Activated B cell treated with CpG ODN at 0.5 μM for 24 hours (primary cell): ENCODE measurements at regions not wholly inside any gene's neighbourhood (a gene's known extent, or its start where the extent isn't known, plus 50 kb on each side); places are given as distances from the start of the nearest gene placed in this dataset.

ENCODE experiments used
- ATAC-seq: fragments of 200-7000 bp; cut with Tn5 transposase; one replicate; pipeline ENCODE4 v1.10.0; 2021; ENCODE audit warnings: low read depth, mild to moderate bottlenecking, moderate library complexity
- CTCF ChIA-PET: fragments of 350-600 bp; sonication (Branson Sonifier 250); formaldehyde crosslinking; loops from one replicate; lab custom pipeline; 2021; ENCODE audit warnings: antibody characterized with exemption; lab: Charles Lee
- POLR2A ChIA-PET: fragments of 350-600 bp; sonication (Branson Sonifier 250); formaldehyde crosslinking; loops from one replicate; lab custom pipeline; 2021; ENCODE audit warnings: antibody characterized with exemption; lab: Charles Lee
- DNase-seq: peaks from one replicate; pipeline ENCODE4 v3.0.0; 2022
- H3K27ac Mint-ChIP-seq: one replicate; pipeline ENCODE4 v1.8.0; 2020; ENCODE audit warnings: mixed read lengths
- H3K27me3 Mint-ChIP-seq: one replicate; pipeline ENCODE4 v1.8.0; 2021; ENCODE audit warnings: mixed read lengths
- H3K36me3 Mint-ChIP-seq: one replicate; pipeline ENCODE4 v1.8.0; 2021; ENCODE audit warnings: low read depth, mixed read lengths
- H3K4me1 Mint-ChIP-seq: one replicate; pipeline ENCODE4 v1.8.0; 2021; ENCODE audit warnings: mixed read lengths
- H3K4me3 Mint-ChIP-seq: one replicate; pipeline ENCODE4 v1.8.0; 2020; ENCODE audit warnings: mild to moderate bottlenecking, mixed read lengths
- H3K9me3 Mint-ChIP-seq: one replicate; pipeline ENCODE4 v1.8.0; 2020; ENCODE audit warnings: mixed read lengths
- intact Hi-C: fragments of 100-400 bp; cut with micrococcal nuclease; formaldehyde crosslinking; loops from one replicate; pipeline ENCODE4 v1.15.1; 2024
- TF ChIP-seq, protein P1 (sequence below): fragments of 200-600 bp; IDR thresholded peaks from one replicate; pipeline ENCODE4 v1.8.0; 2022; ENCODE audit warnings: antibody characterized with exemption, mild to moderate bottlenecking

DNA sequence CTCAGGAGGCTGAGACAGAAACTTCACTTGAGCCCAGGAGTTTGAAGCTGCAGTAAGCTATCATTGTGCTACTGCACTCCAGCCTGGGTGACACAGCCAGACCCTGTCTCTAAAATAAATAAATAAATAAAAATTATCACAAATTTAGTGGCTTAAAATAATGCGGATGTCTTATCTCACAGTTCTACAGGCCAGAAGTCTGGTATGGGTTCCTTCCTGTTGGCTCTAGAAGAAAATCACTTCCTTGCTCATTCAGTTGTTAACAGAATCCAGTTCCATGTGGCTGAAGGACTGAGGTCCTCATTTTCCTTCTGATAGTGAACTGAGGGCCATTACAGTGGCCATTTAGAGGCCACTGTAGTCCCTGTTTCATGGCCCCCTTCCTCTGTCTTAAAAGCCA is 94.6 kb upstream of the S1PR1 start:
- no peaks in the 10 kb centered on the region for H3K27me3 Mint-ChIP-seq
- no peak overlapping the region for H3K27ac Mint-ChIP-seq
- H3K4me3 Mint-ChIP-seq, result no peak overlapping the region
- peaks cover 28% of the 10 kb centered on the region for H3K4me1 Mint-ChIP-seq
- POLR2A ChIA-PET, result interaction anchor here (0.7 to 1.6 kb wide), 3 partner anchors 77 to 98 kb away, joined by 3 to 8 read pairs (median 4); no protein-coding TSS in a partner anchor
- ATAC-seq (no peak), DNase-seq (no peak)
- TF ChIP-seq, protein P1, sequence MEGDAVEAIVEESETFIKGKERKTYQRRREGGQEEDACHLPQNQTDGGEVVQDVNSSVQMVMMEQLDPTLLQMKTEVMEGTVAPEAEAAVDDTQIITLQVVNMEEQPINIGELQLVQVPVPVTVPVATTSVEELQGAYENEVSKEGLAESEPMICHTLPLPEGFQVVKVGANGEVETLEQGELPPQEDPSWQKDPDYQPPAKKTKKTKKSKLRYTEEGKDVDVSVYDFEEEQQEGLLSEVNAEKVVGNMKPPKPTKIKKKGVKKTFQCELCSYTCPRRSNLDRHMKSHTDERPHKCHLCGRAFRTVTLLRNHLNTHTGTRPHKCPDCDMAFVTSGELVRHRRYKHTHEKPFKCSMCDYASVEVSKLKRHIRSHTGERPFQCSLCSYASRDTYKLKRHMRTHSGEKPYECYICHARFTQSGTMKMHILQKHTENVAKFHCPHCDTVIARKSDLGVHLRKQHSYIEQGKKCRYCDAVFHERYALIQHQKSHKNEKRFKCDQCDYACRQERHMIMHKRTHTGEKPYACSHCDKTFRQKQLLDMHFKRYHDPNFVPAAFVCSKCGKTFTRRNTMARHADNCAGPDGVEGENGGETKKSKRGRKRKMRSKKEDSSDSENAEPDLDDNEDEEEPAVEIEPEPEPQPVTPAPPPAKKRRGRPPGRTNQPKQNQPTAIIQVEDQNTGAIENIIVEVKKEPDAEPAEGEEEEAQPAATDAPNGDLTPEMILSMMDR, result no peak
- intact Hi-C loops, result no loop called here
- CTCF ChIA-PET, result interaction anchor here (9.4 kb wide), 1 partner anchor 145 kb away, joined by 112 read pairs; no protein-coding TSS in a partner anchor
- no peaks in the 10 kb centered on the region for H3K9me3 Mint-ChIP-seq
- no peaks in the 10 kb centered on the region for H3K36me3 Mint-ChIP-seq

DNA sequence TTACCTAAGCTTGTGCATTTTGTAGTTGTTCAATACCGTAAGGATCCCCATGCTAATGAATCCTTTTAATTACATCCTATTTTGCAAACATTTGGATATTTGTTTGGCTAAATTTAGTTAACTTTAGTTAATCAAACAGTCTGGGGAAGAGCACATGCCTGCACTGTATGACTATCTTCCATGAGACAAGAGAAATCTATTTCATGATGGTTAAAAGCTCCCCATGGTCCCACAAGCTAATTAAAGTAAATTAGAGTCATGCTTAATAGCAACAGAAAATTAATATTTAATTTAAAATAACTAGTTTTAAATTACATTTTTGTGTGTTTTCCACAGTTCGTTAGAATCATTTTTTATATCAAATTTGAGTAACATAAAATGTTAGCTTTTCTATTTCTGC is 95.4 kb upstream of the S1PR1 start:
- Mint-ChIP-seq H3K4me1 (peaks cover 36% of the 10 kb centered on the region), H3K9me3 (no peaks in the 10 kb centered on the region)
- TF ChIP-seq, protein P1, result no peak

DNA sequence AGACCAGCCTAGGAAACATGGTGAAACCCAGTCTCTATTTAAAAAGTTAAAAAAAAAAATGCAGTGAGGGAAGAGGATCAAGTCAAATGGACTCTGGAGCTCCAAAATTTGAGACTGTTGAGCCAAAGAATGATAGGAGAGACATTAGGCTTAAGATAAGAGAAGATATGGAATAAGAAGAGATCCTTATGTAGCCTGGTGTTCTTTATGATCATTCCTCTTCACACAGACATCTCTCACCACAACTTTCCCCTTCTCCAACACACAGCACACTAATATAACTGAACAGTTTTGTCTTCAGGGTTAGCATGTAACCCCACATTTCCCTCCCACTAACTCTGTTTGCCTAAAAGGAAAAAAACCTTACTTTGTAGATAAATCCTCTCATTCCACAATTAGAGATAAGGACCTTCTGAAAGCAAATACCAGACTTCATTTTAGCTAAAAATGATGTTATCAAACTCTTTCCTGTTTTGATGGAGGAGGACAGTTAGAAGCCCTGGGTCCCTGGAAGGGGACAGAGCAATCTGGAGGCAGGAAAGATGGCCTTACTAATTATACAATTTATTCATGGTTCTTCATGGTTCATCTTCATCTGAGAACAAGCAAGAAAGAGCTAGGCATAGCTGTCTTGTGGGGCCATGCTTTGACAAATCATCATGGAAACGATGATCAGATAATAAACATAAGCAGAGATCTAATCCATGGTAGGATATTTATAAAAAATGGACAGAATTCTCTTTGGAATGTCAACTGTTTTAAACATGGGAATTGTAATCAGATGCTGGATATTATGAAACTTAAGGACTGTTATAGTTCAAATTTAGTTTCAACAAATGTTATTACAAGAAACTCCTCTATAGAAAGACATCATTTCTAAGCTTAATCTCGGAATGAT is 96.7 kb upstream of the S1PR1 start:
- intact Hi-C loops, result loop anchor here (5.0 kb wide), 1 partner anchor 57 kb away; no protein-coding TSS in a partner anchor
- peak overlapping the region; percentile 24 for H3K27ac Mint-ChIP-seq
- H3K4me1 Mint-ChIP-seq, result peaks cover 35% of the 10 kb centered on the region
- ATAC-seq (no peak), DNase-seq (no peak)
- ChIA-PET POLR2A (interaction anchor here (0.6 to 5.6 kb wide), 4 partner anchors 12 to 100 kb away, joined by 3 to 60 read pairs (median 3); partner anchors contain the start of gene S1PR1), CTCF (interaction anchor here (7.6 to 9.4 kb wide), 2 partner anchors 98 to 148 kb away, joined by 96 to 112 read pairs; partner anchors contain the start of gene S1PR1)
- TF ChIP-seq, protein P1, result no peak
- H3K36me3 Mint-ChIP-seq, result no peaks in the 10 kb centered on the region
- no peak overlapping the region for H3K4me3 Mint-ChIP-seq
- H3K9me3 Mint-ChIP-seq, result no peaks in the 10 kb centered on the region
- no peaks in the 10 kb centered on the region for H3K27me3 Mint-ChIP-seq

More for the DNA sequence above, 95.4 kb upstream of the S1PR1 start:
- Mint-ChIP-seq H3K27ac (no peak overlapping the region), H3K4me3 (no peak overlapping the region), H3K27me3 (no peaks in the 10 kb centered on the region), H3K36me3 (no peaks in the 10 kb centered on the region)
- ChIA-PET CTCF (interaction anchor here (9.4 kb wide), 1 partner anchor 146 kb away, joined by 112 read pairs; no protein-coding TSS in a partner anchor), POLR2A (interaction anchor here (1.6 kb wide), 1 partner anchor 99 kb away, joined by 3 read pairs; no protein-coding TSS in a partner anchor)
- no peak for DNase-seq
- no peak for ATAC-seq
- intact Hi-C loops, result no loop called here

DNA sequence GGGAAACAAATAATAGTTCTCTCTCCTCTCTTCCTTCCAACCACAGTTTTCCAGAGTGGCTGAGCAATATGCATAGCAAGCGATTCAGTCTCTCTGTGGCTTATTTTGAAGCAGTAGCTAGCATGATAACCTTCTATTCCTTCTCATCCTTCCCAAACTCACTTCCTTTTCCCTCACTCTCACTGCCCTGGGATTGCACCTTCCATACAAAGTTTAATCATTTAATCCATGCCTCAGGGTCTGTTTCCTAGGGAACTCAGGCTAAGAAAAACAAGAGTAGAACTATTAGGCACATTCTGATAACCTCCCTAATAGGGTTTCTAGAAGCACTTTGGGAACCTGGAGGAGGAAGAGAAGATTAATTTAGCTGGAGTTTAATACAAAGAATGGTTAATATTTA is 97.7 kb upstream of the S1PR1 start:
- intact Hi-C loops, result loop anchor here (5.0 kb wide), 1 partner anchor 58 kb away; no protein-coding TSS in a partner anchor
- no peak overlapping the region for H3K4me3 Mint-ChIP-seq
- no peak for DNase-seq
- CTCF ChIA-PET, result interaction anchor here (2.1 to 9.4 kb wide), 3 partner anchors 99 to 217 kb away, joined by 4 to 112 read pairs (median 96); partner anchors contain the start of gene S1PR1
- ATAC-seq, result no peak
- POLR2A ChIA-PET, result interaction anchor here (0.6 to 5.6 kb wide), 2 partner anchors 98 to 171 kb away, joined by 5 to 60 read pairs; partner anchors contain the start of gene S1PR1
- TF ChIP-seq, protein P1, result no peak
- H3K27me3 Mint-ChIP-seq, result no peaks in the 10 kb centered on the region
- H3K9me3 Mint-ChIP-seq, result no peaks in the 10 kb centered on the region
- H3K27ac Mint-ChIP-seq, result no peak overlapping the region
- H3K36me3 Mint-ChIP-seq, result no peaks in the 10 kb centered on the region
- H3K4me1 Mint-ChIP-seq, result peaks cover 38% of the 10 kb centered on the region
